Activated CD4-positive, alpha-beta T cell treated with anti-CD3 and anti-CD28 coated beads, Interleukin-2, amount 50 U/mL, for 4 hours (primary cell): ENCODE measurements at regions not wholly inside any gene's neighbourhood (a gene's known extent, or its start where the extent isn't known, plus 50 kb on each side); places are given as distances from the start of the nearest gene placed in this dataset.
"Not testable (repeated sequence)": the region's sequence is repeated elsewhere in the genome, so short reads cannot be mapped to it uniquely, and the experiment has no call there.

ENCODE experiments used
- DNase-seq, 2 experiments: peaks; one replicate each; pipeline ENCODE4 v3.0.0-alpha.2; 2020

GRCh38 chr20:19874040-19874727, 116.1 kb downstream of the RIN2 start:
- DNase-seq = no peak

DNA sequence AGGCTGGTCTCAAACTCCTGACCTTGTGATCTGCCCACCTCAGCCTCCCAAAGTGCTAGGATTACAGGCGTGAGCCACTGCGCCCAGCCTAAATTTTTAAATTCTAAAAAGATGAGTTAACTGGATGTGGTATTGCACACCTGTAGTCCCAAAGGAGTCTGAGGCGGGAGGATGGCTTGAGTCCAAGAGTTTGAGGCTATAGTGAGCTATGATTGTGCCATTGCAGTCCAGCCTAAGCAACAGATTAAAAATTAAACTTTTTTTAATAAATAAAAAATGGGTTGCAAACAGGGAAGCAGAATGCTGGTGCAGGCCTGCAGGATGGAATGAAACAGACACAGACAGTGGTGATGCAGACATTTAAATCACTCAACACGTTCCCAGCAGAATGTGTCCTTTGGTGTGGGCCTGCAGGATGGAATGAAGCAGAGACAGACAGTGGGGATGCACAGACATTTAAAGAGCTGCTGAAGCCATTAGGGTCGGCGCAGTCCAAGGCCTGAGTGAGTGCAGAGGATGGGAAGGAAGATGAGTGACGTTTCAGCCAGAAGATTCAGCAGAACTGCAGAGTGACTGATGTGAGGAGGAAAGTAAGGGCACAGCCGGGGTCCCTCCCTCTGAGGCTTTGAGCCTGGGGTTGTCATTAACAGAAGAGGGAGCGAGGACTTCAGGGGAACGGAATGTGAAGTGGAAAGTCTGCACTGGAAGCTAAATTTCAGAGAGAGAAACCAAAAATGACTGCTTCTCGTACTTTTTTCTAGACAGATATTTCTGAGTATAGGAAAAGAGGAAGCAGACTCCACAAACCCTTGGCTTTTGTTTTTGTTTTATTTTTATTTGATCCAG, 117.5 kb downstream of the RIN2 start:
- no peak for DNase-seq

DNA sequence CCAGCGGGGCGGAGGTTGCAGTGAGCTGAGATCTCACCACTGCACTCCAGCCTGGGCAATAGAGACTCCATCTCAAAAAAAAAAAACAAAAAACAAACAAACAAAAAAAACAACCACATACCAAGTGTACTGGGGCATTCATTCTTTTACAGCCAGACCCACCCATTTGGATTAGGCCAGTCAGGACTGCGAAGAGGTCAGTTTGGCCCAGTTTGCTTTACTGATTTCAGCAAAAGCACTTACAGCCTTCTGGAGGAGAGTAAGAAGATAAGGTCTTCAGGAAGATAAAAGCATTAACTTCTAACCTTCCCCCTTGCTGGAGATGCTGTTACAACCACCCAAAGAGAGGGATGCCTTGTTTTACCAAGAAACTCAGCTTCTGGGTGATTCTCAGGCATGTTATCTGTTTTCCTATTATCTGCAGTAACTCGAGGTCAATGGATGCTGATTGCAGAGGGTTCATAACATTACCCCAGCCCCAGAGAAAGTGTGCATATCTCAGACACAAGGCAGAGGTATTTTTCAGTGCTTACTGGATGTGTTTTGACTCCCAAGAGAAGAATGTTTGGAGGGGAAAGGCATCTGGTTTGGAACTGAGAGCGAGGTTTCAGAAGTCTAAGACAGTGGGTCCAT, 118.9 kb downstream of the RIN2 start:
- DNase-seq = no peak

DNA sequence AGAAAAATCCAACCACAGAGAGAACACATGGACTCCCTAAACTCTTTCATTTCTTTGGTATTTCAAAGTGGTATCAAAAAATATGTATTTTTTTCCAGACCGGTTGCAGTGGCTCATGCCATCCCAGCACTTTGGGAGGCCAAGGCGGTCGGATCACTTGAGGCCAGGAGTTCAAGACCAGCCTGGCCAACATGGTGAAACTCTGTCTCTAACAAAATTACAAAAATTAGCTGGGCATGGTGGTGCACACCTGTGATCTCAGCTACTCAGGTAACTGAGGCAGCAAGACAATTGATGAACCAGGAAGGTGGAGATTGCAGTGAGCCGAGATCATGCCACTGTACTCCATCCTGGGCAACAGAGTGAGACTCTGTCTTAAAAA, 121.8 kb downstream of the RIN2 start:
- DNase-seq = not testable (repeated sequence)

DNA sequence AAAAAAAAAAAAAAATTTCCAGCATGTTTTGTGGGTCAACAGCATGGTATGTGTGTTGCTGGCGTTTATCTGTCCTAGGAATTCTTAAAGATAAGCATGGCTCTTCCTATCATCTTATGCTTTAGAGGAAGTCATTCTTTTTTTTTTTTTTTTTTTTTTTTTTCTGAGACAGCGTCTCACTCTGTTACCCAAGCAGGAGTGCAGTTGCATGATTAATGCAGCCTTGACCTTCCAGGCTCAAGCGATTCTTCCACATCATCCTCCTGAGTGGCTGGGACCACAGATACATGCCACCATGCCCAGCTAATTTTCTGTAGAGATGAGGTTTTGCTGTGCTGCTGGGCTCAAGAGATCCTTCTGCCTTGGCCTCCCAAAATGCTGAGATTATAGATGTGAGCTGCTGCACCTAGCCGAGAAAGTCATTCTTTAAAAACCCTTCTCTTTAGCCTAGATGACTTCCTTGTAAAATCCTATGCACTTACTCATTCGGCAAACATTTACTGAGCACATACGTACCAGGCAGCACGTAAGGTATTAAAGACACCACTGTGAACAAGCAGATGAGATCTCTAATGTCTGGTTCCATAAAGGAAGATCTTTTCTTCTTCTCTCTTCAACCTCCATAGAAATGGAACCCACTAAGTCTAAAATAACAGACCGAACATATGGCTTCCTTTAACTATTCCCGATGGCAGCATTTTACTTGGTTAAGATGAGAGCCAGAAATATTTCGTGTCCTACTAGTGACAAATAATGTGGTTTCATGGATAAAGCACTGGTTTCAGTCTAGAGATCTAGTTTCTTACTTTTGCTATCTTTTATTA, 122.4 kb downstream of the RIN2 start:
- DNase-seq = no peak

DNA sequence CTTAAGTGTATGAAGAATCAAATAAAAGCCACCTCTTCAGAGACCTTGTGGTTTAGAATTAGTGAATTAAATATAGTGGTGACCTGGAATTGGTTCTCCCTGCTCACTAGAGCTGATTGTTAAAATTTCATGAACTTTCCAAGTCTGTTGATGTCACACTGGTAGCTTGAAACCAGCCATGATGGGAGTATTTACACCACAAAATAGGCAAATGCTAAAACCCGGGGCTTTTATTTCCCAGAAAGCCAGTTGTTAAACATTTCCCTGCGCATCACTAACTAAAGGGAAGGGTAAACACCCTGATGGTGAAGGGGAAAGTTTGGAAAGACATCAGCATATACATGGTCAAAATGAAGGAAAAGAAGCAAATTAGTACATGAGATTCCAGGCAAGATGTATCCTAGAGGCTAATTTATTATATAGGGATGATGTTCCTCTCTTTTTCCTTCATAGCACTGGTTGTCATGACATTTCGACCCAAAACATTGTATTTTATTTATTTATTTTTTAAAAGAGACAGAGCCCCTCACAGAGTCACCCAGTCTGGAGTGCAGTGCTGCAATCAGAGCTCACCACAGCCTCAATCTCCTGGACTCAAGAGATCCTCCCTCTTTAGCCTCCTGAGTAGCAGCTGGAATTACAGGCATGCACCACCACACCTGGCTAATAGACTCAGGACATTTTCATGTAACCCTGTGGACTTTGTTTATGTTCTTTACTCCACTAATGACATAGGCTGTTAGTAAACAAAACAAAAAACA, 123.2 kb downstream of the RIN2 start:
- DNase-seq = no peak

GRCh38 chr20:19881990-19882389, 123.9 kb downstream of the RIN2 start:
- DNase-seq = no peak

DNA sequence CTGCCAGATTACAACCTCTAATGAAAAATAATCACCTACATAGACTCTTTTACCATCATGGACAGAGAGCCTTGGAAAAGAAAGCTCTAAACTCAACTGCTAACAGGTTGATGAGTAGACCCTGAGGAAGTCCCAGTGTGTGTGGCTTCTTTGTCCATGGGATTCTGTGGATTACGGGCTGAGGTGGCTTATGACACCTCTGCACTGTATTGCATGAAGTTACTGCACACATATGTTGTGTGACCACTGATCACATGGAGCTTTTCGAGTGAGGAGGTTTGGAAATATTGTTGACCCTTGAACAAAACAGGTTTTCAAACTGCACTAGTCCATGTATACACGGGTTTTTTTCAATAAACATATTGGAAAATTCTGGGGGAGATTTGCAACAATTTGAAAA, 124.4 kb downstream of the RIN2 start:
- DNase-seq = no peak

DNA sequence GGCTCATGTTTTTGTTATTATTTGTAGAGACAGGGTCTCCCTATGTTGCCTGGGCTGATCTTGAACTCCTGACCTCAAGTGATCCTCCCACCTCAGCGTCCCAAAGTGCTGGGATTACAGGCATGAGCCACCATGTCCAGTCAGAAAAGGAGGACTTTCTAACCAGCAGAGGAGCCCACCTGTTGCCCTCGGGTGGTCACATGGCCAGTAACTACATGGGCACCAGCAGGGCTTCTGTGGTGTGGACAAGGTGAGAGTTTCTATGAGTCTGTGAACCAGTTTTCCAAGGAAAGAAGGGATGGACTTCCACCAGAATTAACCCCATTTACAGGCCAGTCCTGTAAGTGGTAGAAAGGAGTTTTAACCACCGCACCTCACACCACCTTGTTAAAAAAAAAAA, 125.4 kb downstream of the RIN2 start:
- no peak for DNase-seq

GRCh38 chr20:19885594-19885938, 127.5 kb downstream of the RIN2 start:
- no peak for DNase-seq

GRCh38 chr20:19885939-19886660, 128.0 kb downstream of the RIN2 start:
- DNase-seq = no peak

- no peak for DNase-seq
Measured at GRCh38 chr20:19886661-19887288, 128.7 kb downstream of the RIN2 start.

DNA sequence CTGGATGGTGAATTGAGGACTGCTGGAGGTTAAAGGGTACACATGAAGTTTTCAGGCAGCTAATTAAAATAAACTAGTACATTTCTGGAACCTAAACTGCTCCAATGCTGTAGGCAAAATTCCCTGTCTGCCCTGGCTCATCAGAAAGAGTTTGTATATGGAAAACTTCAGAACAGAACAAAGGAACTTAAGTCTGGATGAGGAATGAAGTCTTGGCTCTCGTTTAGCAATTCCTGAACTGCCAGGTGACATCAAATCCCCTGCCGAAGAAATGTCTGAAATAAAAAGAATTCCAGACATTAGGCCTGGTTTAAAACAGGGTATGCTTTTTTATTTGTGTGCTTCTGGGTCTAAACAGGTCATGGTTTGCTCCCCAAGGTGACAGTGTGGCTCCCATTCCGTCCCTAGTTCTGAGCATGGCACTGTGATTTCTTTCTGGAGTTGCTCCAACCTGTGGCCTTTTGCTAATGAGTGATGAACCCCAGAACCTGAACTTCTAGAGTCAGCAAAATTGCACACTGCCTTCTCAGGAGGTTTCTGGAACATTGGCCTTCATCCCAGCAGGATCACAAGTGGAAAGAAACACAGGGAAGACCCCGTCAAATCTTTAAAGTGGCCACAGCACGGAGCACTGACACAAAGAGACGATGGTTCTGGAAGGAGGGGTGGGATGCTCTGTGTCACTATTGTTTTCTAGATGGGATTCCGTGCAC, 129.4 kb upstream of the NAA20 start:
- DNase-seq = no peak

- no peak for DNase-seq
Measured at GRCh38 chr20:19888269-19888671, 128.9 kb upstream of the NAA20 start.

DNA sequence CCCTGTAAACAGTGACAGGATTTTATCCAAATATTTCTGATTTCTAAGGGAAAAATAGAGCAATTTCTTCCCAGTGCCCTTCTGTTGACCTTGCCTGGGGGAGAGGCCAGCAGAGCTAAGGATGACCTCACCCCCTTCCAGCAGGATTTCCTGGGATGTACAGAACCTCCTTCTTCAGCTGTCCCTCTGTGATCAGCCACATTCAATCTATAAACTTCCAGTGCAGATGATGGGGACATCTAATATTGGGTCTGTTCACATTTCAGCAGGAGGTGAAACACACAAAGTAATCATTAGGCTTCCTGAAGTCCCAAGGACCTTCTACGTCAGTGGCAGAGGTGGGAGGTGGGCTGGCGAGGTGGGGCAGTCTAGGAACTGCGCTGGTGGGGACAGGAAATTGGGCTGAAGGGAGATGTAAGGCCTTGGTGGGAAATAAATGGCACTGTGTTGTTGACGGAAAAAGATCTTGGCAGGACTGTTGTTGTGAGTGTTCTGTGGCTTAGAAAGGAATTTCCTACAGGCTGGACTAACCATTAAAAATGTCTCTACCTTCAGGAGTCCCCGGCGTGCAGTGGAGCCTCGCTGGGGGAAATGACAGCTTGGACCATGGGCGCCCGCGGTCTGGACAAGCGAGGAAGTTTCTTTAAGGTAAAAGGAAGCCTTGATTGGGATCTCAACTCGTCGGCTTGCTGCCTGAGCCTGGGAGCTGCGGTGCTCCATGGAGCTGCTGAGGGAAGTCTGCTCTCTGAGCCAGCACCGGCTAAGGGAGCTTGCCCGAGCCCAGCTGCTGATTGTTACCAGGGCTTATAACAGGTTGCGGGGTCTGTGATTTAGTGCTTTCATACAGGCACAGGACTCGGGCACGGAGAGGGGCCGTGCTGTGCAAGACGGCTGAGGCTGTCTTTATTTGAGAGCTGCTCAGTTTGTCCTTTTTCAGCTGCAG, 127.9 kb upstream of the NAA20 start:
- DNase-seq = no peak

DNA sequence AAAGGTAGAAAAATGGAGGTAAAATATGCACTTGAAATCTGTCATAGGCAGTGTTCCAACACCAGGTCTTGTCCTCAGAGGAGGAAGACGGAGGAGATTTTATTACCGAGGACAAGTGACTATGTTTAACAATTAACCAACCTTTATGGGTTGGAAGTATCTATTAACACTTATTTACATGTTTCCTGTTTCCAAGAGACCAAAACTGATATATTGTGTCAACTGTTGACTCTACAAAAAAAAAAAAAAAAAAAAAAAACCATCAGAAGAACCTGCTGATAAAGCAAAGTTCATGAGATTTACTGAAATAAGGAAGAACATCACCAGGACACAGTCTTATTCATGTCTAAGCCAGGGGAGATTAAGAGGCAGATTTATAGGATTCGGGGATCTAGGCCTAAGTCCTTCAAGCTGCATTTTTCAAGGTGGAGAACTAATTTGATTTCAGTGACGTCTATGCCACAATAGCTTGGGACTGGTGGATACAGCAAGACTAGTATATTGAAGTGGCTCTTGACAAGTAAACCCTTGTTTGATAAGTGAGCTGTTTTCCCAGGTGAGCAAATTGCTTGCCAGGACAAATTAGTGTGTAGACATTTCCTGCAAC, 126.6 kb upstream of the NAA20 start:
- no peak for DNase-seq

GRCh38 chr20:19893356-19893755, 123.8 kb upstream of the NAA20 start:
- DNase-seq = no peak

DNA sequence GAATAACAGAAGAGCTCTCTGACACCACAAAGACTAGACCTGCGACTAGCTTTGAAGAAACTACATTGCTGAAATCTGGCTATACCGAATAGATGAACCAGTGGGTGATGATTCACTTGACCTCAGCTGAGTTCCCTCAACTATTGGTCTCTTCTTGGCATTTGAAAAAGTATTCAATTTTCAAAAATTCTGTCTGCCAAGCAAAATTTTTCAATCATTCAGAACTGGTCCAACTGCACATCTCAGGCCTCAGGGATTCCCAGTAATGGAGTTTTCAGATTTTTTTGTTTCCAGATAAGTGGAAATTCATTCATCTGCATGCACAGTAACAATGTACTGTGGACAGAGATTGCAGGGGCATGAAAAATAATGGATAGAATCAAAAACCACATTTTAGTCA, 121.4 kb upstream of the NAA20 start:
- no peak for DNase-seq

DNA sequence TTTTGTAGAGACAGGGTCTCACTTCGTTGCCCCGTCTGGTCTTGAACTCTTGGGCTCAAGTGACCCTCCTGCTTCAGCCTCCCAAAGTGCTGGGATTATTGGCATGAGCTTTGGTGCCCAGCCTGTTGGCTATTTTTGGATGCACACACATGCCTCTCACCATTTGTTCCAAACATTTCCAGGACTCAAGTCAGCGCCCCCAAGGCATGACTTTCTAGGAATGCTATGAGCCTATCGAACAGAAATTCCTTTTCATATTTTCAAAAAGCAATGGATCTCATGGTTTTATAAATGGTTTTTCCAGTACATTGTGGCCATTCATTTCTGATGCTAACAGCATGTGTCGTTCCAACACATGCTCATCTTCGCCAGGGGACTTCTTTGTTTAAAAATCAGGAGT, 119.3 kb upstream of the NAA20 start:
- DNase-seq = no peak
